Spleen (tissue), 11 donors: ENCODE measurements at regions not wholly inside any gene's neighbourhood (a gene's known extent, or its start where the extent isn't known, plus 50 kb on each side); places are given as distances from the start of the nearest gene placed in this dataset.
"Not testable (repeated sequence)": the region's sequence is repeated elsewhere in the genome, so short reads cannot be mapped to it uniquely, and the experiment has no call there.

Experiments used
- DNase-seq: peaks from one replicate; pipeline ENCODE4 v3.0.0-alpha.2; 2020
- H3K27ac ChIP-seq, 8 donors: fragments of 200-600 bp; sonication (generic) in 7 of 8; 1 replicate in 4 of 8; 2 replicates in 4 of 8; pipeline versions ENCODE4 v1.5.0 to v1.8.0; 2016 to 2021; ENCODE audit warnings: inconsistent platforms in 4 of 8, mild to moderate bottlenecking in 4 of 8, moderate library complexity in 1 of 8
- H3K27me3 ChIP-seq, 7 donors: fragments of 200-600 bp; sonication (generic) in 6 of 7; replicated peaks in 1 of 7; 1 replicate in 4 of 7; 2 replicates in 3 of 7; pipeline versions ENCODE4 v1.5.0 to v1.8.0; 2016 to 2021; ENCODE audit warnings: inconsistent platforms in 3 of 7, mild to moderate bottlenecking in 1 of 7
- H3K36me3 ChIP-seq, 6 donors: fragments of 200-600 bp; sonication (generic) in 5 of 6; 1 replicate in 4 of 6; 2 replicates in 2 of 6; pipeline versions ENCODE4 v1.5.0 to v1.8.0; 2016 to 2021; ENCODE audit warnings: inconsistent platforms in 2 of 6
- H3K4me1 ChIP-seq, 6 donors: fragments of 200-600 bp; sonication (generic) in 5 of 6; 1 replicate in 3 of 6; 2 replicates in 3 of 6; pipeline versions ENCODE4 v1.5.0 to v1.8.0; 2016 to 2021; ENCODE audit warnings: inconsistent platforms in 3 of 6
- H3K4me3 ChIP-seq, 8 donors: fragments of 200-600 bp; sonication (generic) in 7 of 8; 1 replicate in 4 of 8; 2 replicates in 4 of 8; pipeline versions ENCODE4 v1.5.0 to v1.8.0; 2016 to 2021; ENCODE audit warnings: inconsistent platforms in 4 of 8, mild to moderate bottlenecking in 4 of 8, moderate library complexity in 2 of 8
- H3K9me3 ChIP-seq, 8 donors: fragments of 200-600 bp; sonication (generic) in 7 of 8; 1 replicate in 4 of 8; 2 replicates in 4 of 8; pipeline versions ENCODE4 v1.5.0 to v1.8.0; 2016 to 2021; ENCODE audit warnings: inconsistent platforms in 4 of 8
- POLR2A ChIP-seq, 3 donors: fragments of 450-650 bp; IDR thresholded peaks; one replicate each; pipeline ENCODE4 v1.5.1; 2017; ENCODE audit warnings: antibody characterized with exemption in 3 of 3, mild to moderate bottlenecking in 1 of 3
- POLR2AphosphoS5 ChIP-seq, 3 donors: sonication (generic); formaldehyde crosslinking; IDR thresholded peaks; one replicate each; pipeline ENCODE4 v1.5.1; 2017; ENCODE audit warnings: antibody characterized with exemption in 3 of 3
- WGBS, 5 donors: extraction: QIAGEN DNeasy Blood & Tissue Kit in 3 of 5; methylation state at CpG; one replicate each; pipeline versions ENCODE4 v1.1.5 to v1.1.7; 2013 to 2018; 5-methylcytosine and 5-hydroxymethylcytosine counted together
- intact Hi-C: fragments of 100-400 bp; cut with DNase I; formaldehyde crosslinking; loops from one replicate; pipeline ENCODE4 v1.15.0; 2023; ENCODE audit warnings: low total_unique reads
- TF ChIP-seq, protein P1 (sequence below), 11 experiments: fragments of 200-600 bp in 7 of 11; fragments of 450-650 bp in 4 of 11; sonication (generic) in 4 of 11; IDR thresholded peaks in 8 of 11; conservative IDR thresholded peaks in 3 of 11; 1 replicate in 7 of 11; 2 replicates in 4 of 11; pipeline versions ENCODE4 v1.4.0 to v1.8.0; 2016 to 2021; ENCODE audit warnings: antibody characterized with exemption in 11 of 11, inconsistent platforms in 4 of 11, mild to moderate bottlenecking in 1 of 11
- donor health status: healthy with polysubstance abuse.
- donor health status: DM: no; HTN: no; CAD: no; lungs with moderate emphysema.
- donor health status: DM: no; HTN: no; CAD: no.
- donor health status: Bipolar disorder and iron deficiency.
- donor health status: healthy.
- donor health status: DM: no; HTN: no; CAD: no.
- donor health status: DM: yes; HTN: yes; CAD: no.

GRCh38 chr14:106395456-106396050 is 869.2 kb downstream of the TMEM121 start:
- H3K4me3 ChIP-seq = no peak overlapping the region
- TF ChIP-seq POLR2A (IDR thresholded peaks at IDR 0.05) = no peak
- no peak for TF ChIP-seq POLR2AphosphoS5 (IDR thresholded peaks at IDR 0.05)
- TF ChIP-seq, protein P1, sequence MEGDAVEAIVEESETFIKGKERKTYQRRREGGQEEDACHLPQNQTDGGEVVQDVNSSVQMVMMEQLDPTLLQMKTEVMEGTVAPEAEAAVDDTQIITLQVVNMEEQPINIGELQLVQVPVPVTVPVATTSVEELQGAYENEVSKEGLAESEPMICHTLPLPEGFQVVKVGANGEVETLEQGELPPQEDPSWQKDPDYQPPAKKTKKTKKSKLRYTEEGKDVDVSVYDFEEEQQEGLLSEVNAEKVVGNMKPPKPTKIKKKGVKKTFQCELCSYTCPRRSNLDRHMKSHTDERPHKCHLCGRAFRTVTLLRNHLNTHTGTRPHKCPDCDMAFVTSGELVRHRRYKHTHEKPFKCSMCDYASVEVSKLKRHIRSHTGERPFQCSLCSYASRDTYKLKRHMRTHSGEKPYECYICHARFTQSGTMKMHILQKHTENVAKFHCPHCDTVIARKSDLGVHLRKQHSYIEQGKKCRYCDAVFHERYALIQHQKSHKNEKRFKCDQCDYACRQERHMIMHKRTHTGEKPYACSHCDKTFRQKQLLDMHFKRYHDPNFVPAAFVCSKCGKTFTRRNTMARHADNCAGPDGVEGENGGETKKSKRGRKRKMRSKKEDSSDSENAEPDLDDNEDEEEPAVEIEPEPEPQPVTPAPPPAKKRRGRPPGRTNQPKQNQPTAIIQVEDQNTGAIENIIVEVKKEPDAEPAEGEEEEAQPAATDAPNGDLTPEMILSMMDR (IDR thresholded peaks at IDR 0.05 in 8 of 11, conservative IDR thresholded peaks at IDR 0.05 in 3 of 11) = no peak
- peak overlapping the region in 1 of 8 donors; percentile 50 for H3K27ac ChIP-seq
- intact Hi-C loops = no loop called here
- 45 to 62% (median 54%) methylated on average over 5 of the region's 5 CpGs for WGBS, 5 donors
- no peaks in the 10 kb centered on the region for H3K36me3 ChIP-seq
- H3K4me1 ChIP-seq = no peaks in the 10 kb centered on the region
- H3K27me3 ChIP-seq = peaks cover 0 to 18% (median 4%) of the 10 kb centered on the region in 7 donors
- DNase-seq = no peak
- H3K9me3 ChIP-seq = no peaks in the 10 kb centered on the region

DNA sequence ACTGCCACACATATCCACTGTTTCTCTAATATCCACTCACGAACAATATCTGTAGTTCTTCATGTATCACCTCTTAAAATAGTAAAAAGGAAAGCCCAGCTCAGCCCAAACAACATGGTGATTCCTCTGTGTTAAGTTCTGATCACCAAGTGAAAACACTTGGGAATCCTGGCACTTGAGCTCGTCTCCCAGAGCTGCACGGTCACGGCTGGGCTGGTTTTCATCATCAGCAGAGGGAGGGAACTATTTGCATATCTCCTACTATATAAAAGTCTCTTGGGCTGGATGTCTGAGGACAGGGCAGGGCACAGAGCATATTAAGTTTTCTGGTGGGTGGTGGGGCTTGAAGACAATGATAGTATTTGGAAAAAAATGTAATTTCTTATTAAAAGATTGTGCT is 870.6 kb downstream of the TMEM121 start:
- no peak for DNase-seq
- intact Hi-C loops = no loop called here
- no peaks in the 10 kb centered on the region for H3K9me3 ChIP-seq
- H3K36me3 ChIP-seq = no peaks in the 10 kb centered on the region
- TF ChIP-seq POLR2AphosphoS5 (IDR thresholded peaks at IDR 0.05) (no peak), POLR2A (IDR thresholded peaks at IDR 0.05) (no peak)
- TF ChIP-seq, protein P1 (IDR thresholded peaks at IDR 0.05 in 8 of 11, conservative IDR thresholded peaks at IDR 0.05 in 3 of 11) = no peak
- no peak overlapping the region for H3K4me3 ChIP-seq
- H3K27ac ChIP-seq = peak overlapping the region in 1 of 8 donors; percentile 50
- peaks cover 0 to 3% (median 0%) of the 10 kb centered on the region in 7 donors for H3K27me3 ChIP-seq
- 54 to 75% (median 64%) methylated on average over 4 of the region's 4 CpGs for WGBS, 5 donors
- H3K4me1 ChIP-seq = no peaks in the 10 kb centered on the region

- H3K27me3 ChIP-seq, H3K4me1 ChIP-seq, H3K9me3 ChIP-seq, intact Hi-C loops, H3K36me3 ChIP-seq, DNase-seq: not testable (repeated sequence)
- Histone ChIP-seq H3K27ac (peak overlapping the region in 1 of 8 donors; percentile 40), H3K4me3 (peak overlapping the region in 1 of 8 donors; percentile 46)
- 68 to 78% (median 74%) methylated on average over 12 to 42 of the region's 42 CpGs for WGBS, 5 donors
These were observed 872.5 kb downstream of the TMEM121 start for GRCh38 chr14:106398931-106399331.

- 81 to 92% (median 87%) methylated on average over 35 to 46 of the region's 46 CpGs for WGBS, 5 donors
- DNase-seq, H3K9me3 ChIP-seq, intact Hi-C loops, H3K4me1 ChIP-seq, H3K27ac ChIP-seq, H3K36me3 ChIP-seq, H3K27me3 ChIP-seq, H3K4me3 ChIP-seq: not testable (repeated sequence)
These were observed 874.9 kb downstream of the TMEM121 start for GRCh38 chr14:106401316-106401715.

GRCh38 chr14:106410229-106410628 is 883.8 kb downstream of the TMEM121 start:
- 27 to 41% (median 34%) methylated on average over 9 of the region's 9 CpGs for WGBS, 5 donors
- H3K9me3 ChIP-seq, H3K27me3 ChIP-seq, H3K27ac ChIP-seq, H3K36me3 ChIP-seq, H3K4me1 ChIP-seq, DNase-seq, intact Hi-C loops, H3K4me3 ChIP-seq: not testable (repeated sequence)
- TF ChIP-seq, protein P1 (IDR thresholded peaks at IDR 0.05 in 8 of 11, conservative IDR thresholded peaks at IDR 0.05 in 3 of 11) = peak in 6 of 11 experiments; percentile 23 to 60 (median 53)
